Upper lobe of right lung (tissue), 1 donor: ENCODE measurements at regions not wholly inside any gene's neighbourhood (a gene's known extent, or its start where the extent isn't known, plus 50 kb on each side); places are given as distances from the start of the nearest gene placed in this dataset.

Experiments used
- ATAC-seq: fragments of 200-7000 bp; cut with Tn5 transposase; one replicate; pipeline ENCODE4 v1.9.1; 2020; ENCODE audit warnings: mild to moderate bottlenecking, moderate library complexity
- DNase-seq: peaks from one replicate; pipeline ENCODE4 v3.0.0-alpha.2; 2020
- H3K27ac ChIP-seq: fragments of 200-600 bp; one replicate; pipeline ENCODE4 v1.8.0; 2022
- H3K27me3 ChIP-seq: fragments of 200-600 bp; one replicate; pipeline ENCODE4 v1.8.0; 2022; ENCODE audit warnings: mild to moderate bottlenecking
- H3K36me3 ChIP-seq: fragments of 200-600 bp; one replicate; pipeline ENCODE4 v1.8.0; 2022
- H3K4me1 ChIP-seq: fragments of 200-600 bp; one replicate; pipeline ENCODE4 v1.8.0; 2022
- H3K4me3 ChIP-seq: fragments of 200-600 bp; one replicate; pipeline ENCODE4 v1.8.0; 2022; ENCODE audit warnings: mild to moderate bottlenecking
- H3K9me3 ChIP-seq: fragments of 200-600 bp; one replicate; pipeline ENCODE4 v1.8.0; 2022
- intact Hi-C: fragments of 100-400 bp; cut with DNase I; formaldehyde crosslinking; loops from one replicate; pipeline ENCODE4 v1.11.0; 2022
- TF ChIP-seq, protein P1 (sequence below): fragments of 200-600 bp; IDR thresholded peaks from one replicate; pipeline ENCODE4 v1.8.0; 2022; ENCODE audit warnings: antibody characterized with exemption
- donor health status: DM: no; HTN: yes; CAD: no; lungs with severe emphysema.

DNA sequence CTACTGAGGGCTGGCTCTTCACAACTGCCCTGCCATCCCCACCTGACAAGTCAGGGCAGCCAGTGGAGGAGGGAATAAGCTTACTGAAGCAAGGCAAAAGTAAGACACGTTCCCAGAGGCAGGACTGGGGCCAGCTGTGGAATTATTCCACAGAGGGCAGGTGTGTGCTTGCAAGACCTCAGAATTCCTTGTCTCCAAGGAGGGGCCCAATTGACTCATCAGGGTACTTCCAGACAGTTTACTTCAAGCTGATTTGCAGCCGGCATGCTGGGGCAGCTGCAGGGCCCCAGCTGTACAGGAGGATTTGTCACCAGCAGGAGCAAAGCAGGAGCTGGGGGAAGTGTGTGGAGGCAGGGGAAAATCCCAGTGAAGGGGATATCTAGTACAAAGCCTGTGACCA lies 167.5 kb upstream of the CAMK1G start:
- no peaks in the 10 kb centered on the region for H3K4me1 ChIP-seq
- ATAC-seq (no peak), DNase-seq (no peak)
- H3K4me3 ChIP-seq: no peak overlapping the region
- peaks cover 12% of the 10 kb centered on the region for H3K27me3 ChIP-seq
- H3K36me3 ChIP-seq: no peaks in the 10 kb centered on the region
- no peaks in the 10 kb centered on the region for H3K9me3 ChIP-seq
- TF ChIP-seq, protein P1, sequence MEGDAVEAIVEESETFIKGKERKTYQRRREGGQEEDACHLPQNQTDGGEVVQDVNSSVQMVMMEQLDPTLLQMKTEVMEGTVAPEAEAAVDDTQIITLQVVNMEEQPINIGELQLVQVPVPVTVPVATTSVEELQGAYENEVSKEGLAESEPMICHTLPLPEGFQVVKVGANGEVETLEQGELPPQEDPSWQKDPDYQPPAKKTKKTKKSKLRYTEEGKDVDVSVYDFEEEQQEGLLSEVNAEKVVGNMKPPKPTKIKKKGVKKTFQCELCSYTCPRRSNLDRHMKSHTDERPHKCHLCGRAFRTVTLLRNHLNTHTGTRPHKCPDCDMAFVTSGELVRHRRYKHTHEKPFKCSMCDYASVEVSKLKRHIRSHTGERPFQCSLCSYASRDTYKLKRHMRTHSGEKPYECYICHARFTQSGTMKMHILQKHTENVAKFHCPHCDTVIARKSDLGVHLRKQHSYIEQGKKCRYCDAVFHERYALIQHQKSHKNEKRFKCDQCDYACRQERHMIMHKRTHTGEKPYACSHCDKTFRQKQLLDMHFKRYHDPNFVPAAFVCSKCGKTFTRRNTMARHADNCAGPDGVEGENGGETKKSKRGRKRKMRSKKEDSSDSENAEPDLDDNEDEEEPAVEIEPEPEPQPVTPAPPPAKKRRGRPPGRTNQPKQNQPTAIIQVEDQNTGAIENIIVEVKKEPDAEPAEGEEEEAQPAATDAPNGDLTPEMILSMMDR: no peak
- intact Hi-C loops: no loop called here
- H3K27ac ChIP-seq: no peak overlapping the region

DNA sequence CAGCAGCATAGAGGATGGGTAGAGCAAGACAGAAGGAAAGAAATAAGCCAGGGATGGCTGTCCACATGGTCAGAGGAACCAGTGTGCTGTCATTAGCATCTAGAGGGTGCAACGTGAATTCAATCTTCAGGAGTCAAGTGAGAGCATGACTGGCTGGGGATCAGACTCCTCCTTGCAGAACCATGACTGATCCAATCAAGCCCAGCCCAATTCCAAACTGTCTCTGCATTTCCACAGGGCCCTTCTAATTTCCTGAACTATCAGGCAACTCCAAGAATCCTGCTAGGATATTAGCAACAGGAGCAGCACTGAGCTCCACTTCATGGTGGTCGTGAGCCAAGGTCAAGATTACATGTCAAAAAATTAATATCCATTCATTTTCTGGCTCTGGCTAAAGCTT lies 166.8 kb upstream of the CAMK1G start:
- H3K36me3 ChIP-seq: no peaks in the 10 kb centered on the region
- no peak for ATAC-seq
- intact Hi-C loops: no loop called here

DNA sequence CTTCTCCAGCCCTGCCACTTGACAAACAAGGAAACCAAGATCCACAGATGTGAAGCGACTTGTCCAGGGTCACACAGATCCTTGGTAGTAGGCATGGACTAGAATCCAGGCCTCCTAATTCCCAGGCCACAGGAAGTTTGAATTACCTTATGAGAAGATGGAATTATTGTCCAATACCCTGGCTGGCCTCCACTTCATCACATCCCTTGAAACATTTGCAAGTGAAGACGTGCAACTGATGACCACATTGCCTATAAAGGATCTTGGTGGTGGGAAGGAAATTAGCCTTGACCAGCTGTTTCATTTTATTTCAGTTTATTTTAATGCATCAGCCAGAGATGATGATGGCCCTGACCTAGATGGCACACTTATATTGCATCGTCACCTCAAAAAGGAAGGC lies 165.8 kb upstream of the CAMK1G start:
- H3K4me1 ChIP-seq: no peaks in the 10 kb centered on the region
- intact Hi-C loops: no loop called here
- H3K4me3 ChIP-seq: no peak overlapping the region
- DNase-seq (no peak), ATAC-seq (no peak)
- H3K27me3 ChIP-seq: peaks cover 12% of the 10 kb centered on the region
- H3K36me3 ChIP-seq: no peaks in the 10 kb centered on the region
- H3K9me3 ChIP-seq: no peaks in the 10 kb centered on the region
- TF ChIP-seq, protein P1: no peak
- no peak overlapping the region for H3K27ac ChIP-seq

More for the DNA sequence above, 166.8 kb upstream of the CAMK1G start:
- no peak for DNase-seq
- TF ChIP-seq, protein P1: no peak
- Histone ChIP-seq H3K4me1 (no peaks in the 10 kb centered on the region), H3K9me3 (no peaks in the 10 kb centered on the region), H3K27me3 (peaks cover 12% of the 10 kb centered on the region), H3K27ac (no peak overlapping the region), H3K4me3 (no peak overlapping the region)

DNA sequence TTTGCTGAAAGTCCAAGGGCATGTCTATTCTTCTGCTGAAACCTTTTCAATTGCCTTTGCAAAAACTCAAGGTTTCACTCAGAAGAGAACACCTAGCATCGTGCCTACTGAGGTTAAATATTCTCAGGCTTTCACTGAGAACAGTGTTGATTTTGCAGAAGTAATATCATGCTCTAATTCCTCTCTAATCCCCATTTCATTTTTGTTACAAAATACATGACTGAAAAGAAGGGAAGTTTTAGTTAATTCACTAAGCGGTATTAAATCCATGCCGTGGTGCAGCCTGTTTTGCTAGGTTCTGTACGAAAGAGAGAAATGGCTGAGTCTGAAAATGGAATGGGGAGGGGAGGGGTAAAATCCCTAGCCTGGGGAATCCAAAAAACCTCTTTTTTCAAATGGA lies 163.2 kb upstream of the CAMK1G start:
- Histone ChIP-seq H3K9me3 (no peaks in the 10 kb centered on the region), H3K4me1 (no peaks in the 10 kb centered on the region), H3K27ac (no peak overlapping the region), H3K27me3 (peaks cover 5% of the 10 kb centered on the region), H3K36me3 (no peaks in the 10 kb centered on the region), H3K4me3 (no peak overlapping the region)
- intact Hi-C loops: no loop called here
- no peak for ATAC-seq
- TF ChIP-seq, protein P1: no peak
- no peak for DNase-seq

DNA sequence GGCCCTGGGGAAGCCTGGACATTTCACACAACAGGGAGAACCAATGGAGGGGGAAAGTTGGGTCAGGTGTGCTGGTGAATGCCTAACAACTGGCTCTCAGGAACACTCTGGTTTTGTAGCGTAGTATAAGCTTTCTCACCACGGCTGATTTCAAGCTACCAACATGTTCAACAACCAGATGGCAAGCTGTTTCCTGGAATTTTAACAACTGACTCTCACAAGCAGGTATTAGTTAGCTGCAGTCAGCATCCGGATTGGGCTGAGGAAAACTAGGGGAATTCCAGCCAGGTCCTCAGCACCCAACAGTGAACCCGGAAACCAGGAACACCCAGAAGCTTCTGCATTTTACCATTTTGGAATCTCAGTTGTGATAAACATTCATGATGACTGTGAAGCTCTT lies 162.3 kb upstream of the CAMK1G start:
- Histone ChIP-seq H3K36me3 (no peaks in the 10 kb centered on the region), H3K4me3 (no peak overlapping the region), H3K27ac (no peak overlapping the region), H3K4me1 (no peaks in the 10 kb centered on the region), H3K9me3 (no peaks in the 10 kb centered on the region), H3K27me3 (peaks cover under 1% of the 10 kb centered on the region)
- TF ChIP-seq, protein P1: no peak
- DNase-seq: no peak
- intact Hi-C loops: no loop called here
- ATAC-seq: no peak

DNA sequence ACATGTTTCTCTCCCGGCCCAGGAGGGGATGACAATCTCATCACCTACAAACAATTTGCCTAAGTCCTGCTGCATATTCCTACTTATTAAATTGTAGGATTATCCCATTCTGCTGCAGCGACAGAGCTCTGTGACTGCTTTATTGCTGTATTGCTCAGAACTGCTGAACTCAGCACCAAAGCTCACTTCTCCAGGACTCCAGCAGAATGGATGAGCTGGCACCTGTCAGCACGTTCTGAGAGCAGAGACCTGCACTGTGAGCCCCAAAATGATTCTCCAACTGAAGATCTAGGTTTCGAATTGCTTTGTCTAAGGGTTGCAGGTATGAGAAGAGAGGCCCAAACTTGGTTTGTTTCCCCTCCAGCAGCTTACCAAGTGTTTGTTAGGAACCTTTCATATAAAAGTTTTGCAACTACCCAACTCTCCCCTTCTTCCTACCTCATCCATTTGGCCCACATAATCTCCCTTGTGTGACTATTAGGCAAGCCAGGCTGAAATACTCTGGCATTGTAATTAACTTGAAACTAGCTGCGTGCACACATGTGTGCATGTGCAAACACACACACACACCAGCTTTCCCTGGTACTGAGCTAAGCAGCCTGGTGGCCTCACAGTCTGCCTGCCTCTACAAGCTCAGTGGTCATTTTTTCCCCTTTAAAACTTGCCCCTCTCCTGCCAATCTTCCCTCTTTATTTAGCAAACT lies 161.4 kb upstream of the CAMK1G start:
- intact Hi-C loops: no loop called here
- H3K27ac ChIP-seq: no peak overlapping the region
- H3K27me3 ChIP-seq: no peaks in the 10 kb centered on the region
- no peak for ATAC-seq
- no peak overlapping the region for H3K4me3 ChIP-seq
- TF ChIP-seq, protein P1: no peak
- no peaks in the 10 kb centered on the region for H3K4me1 ChIP-seq
- DNase-seq: no peak
- H3K36me3 ChIP-seq: no peaks in the 10 kb centered on the region
- H3K9me3 ChIP-seq: no peaks in the 10 kb centered on the region
